CD4-positive, alpha-beta T cell treated with Interleukin-2 at 100 ng/mL for 4 hours (primary cell): ENCODE measurements at regions not wholly inside any gene's neighbourhood (a gene's known extent, or its start where the extent isn't known, plus 50 kb on each side); places are given as distances from the start of the nearest gene placed in this dataset.

ENCODE experiments used
- DNase-seq: peaks from one replicate; pipeline ENCODE4 v3.0.0-alpha.2; 2020; ENCODE audit warnings: low spot score

- no peak for DNase-seq
These were observed 2806.7 kb downstream of the PCDH9 start for GRCh38 chr13:64423467-64423866.

GRCh38 chr13:64420181-64420580 is 2810.0 kb downstream of the PCDH9 start:
- no peak for DNase-seq

- DNase-seq, result no peak
These were observed 2812.6 kb downstream of the PCDH9 start for GRCh38 chr13:64417581-64417980.

- DNase-seq, result no peak
These were observed 2815.8 kb downstream of the PCDH9 start for GRCh38 chr13:64414381-64414780.

- no peak for DNase-seq
These were observed 2816.6 kb downstream of the PCDH9 start for GRCh38 chr13:64413529-64413928.

- DNase-seq, result no peak
These were observed 2819.7 kb downstream of the PCDH9 start for GRCh38 chr13:64410276-64411053.

- no peak for DNase-seq
These were observed 2832.4 kb downstream of the PCDH9 start for GRCh38 chr13:64397701-64398100.

- DNase-seq, result no peak
These were observed 2852.5 kb downstream of the PCDH9 start for GRCh38 chr13:64377606-64378005.

GRCh38 chr13:64371461-64371860 is 2858.7 kb downstream of the PCDH9 start:
- no peak for DNase-seq

GRCh38 chr13:64371045-64371444 is 2859.1 kb downstream of the PCDH9 start:
- no peak for DNase-seq

GRCh38 chr13:64369121-64369520 is 2861.0 kb downstream of the PCDH9 start:
- no peak for DNase-seq

GRCh38 chr13:64362564-64362963 is 2867.6 kb downstream of the PCDH9 start:
- DNase-seq, result no peak

GRCh38 chr13:64347664-64348063 is 2882.5 kb downstream of the PCDH9 start:
- DNase-seq, result no peak

GRCh38 chr13:64339373-64340063 is 2890.6 kb downstream of the PCDH9 start:
- no peak for DNase-seq

- no peak for DNase-seq
These were observed 2891.5 kb downstream of the PCDH9 start for GRCh38 chr13:64338671-64339070.

GRCh38 chr13:64333888-64334287 is 2896.2 kb downstream of the PCDH9 start:
- no peak for DNase-seq

GRCh38 chr13:64332048-64332447 is 2898.1 kb downstream of the PCDH9 start:
- DNase-seq, result no peak

GRCh38 chr13:64327505-64328194 is 2902.5 kb downstream of the PCDH9 start:
- no peak for DNase-seq

GRCh38 chr13:64314331-64314730 is 2898.7 kb upstream of the PCDH20 start:
- DNase-seq, result no peak

GRCh38 chr13:64311948-64312347 is 2896.3 kb upstream of the PCDH20 start:
- DNase-seq, result no peak

GRCh38 chr13:64311112-64311511 is 2895.5 kb upstream of the PCDH20 start:
- DNase-seq, result no peak

- no peak for DNase-seq
These were observed 2889.6 kb upstream of the PCDH20 start for GRCh38 chr13:64305246-64305645.

GRCh38 chr13:64300239-64300638 is 2884.6 kb upstream of the PCDH20 start:
- no peak for DNase-seq
